Naive thymus-derived CD4-positive, alpha-beta T cell (primary cell): ENCODE measurements at regions not wholly inside any gene's neighbourhood (a gene's known extent, or its start where the extent isn't known, plus 50 kb on each side); places are given as distances from the start of the nearest gene placed in this dataset.

Experiments used
- ATAC-seq: fragments of 150-1000 bp; cut with Tn5 transposase; 2 replicates; pipeline ENCODE4 v1.10.0; 2021; ENCODE audit warnings: mild to moderate bottlenecking, moderate library complexity
- CTCF ChIA-PET: fragments of 350-600 bp; sonication (Branson Sonifier 250); formaldehyde crosslinking; loops from one replicate; lab custom pipeline; 2021; ENCODE audit warnings: antibody characterized with exemption; lab: Charles Lee
- POLR2A ChIA-PET: fragments of 350-600 bp; sonication (Branson Sonifier 250); formaldehyde crosslinking; loops from one replicate; lab custom pipeline; 2021; ENCODE audit warnings: antibody characterized with exemption, inconsistent platforms; lab: Charles Lee
- DNase-seq, 9 donors: peaks; one replicate each; pipeline versions ENCODE4 v3.0.0 to v3.0.0-alpha.2; 2020 to 2022; ENCODE audit warnings: mixed read lengths in 1 of 9
- H3K27ac ChIP-seq: one replicate; pipeline ENCODE4 v1.7.0; 2013; ENCODE audit warnings: mild to moderate bottlenecking, low read depth, low read length, moderate library complexity
- H3K27me3 ChIP-seq, 2 donors: one replicate each; pipeline ENCODE4 v1.7.0; 2013; ENCODE audit warnings: low read length in 2 of 2, mild to moderate bottlenecking in 2 of 2, moderate library complexity in 2 of 2; ENCODE audit not compliant: control insufficient read depth in 2 of 2, insufficient read depth in 2 of 2
- H3K36me3 ChIP-seq, 3 experiments: 1 replicate in 2 of 3; 2 replicates in 1 of 3; pipeline ENCODE4 v1.7.0; 2013; ENCODE audit warnings: low read length in 3 of 3, mild to moderate bottlenecking in 3 of 3, moderate library complexity in 1 of 3; ENCODE audit not compliant: insufficient read depth in 3 of 3, control insufficient read depth in 2 of 3
- H3K4me1 ChIP-seq, 2 donors: one replicate each; pipeline ENCODE4 v1.7.0; 2013; ENCODE audit warnings: low read length in 2 of 2, mild to moderate bottlenecking in 2 of 2, moderate library complexity in 1 of 2; ENCODE audit not compliant: control insufficient read depth in 2 of 2, insufficient read depth in 2 of 2
- H3K4me3 ChIP-seq: 2 replicates; pipeline ENCODE4 v1.7.0; 2013; ENCODE audit warnings: mild to moderate bottlenecking, low read length
- H3K9me3 ChIP-seq, 3 experiments: 1 replicate in 2 of 3; 2 replicates in 1 of 3; pipeline ENCODE4 v1.7.0; 2013; ENCODE audit warnings: low read length in 3 of 3; ENCODE audit not compliant: control insufficient read depth in 2 of 3
- H3K27ac Mint-ChIP-seq, 9 donors: one replicate each; pipeline ENCODE4 v1.8.0; 2020 to 2022; ENCODE audit warnings: mixed read lengths in 9 of 9, mild to moderate bottlenecking in 8 of 9, moderate library complexity in 5 of 9, inconsistent platforms in 2 of 9
- H3K27me3 Mint-ChIP-seq, 5 donors: one replicate each; pipeline ENCODE4 v1.8.0; 2021 to 2022; ENCODE audit warnings: mixed read lengths in 5 of 5, mild to moderate bottlenecking in 1 of 5
- H3K36me3 Mint-ChIP-seq, 5 donors: one replicate each; pipeline ENCODE4 v1.8.0; 2020 to 2022; ENCODE audit warnings: mixed read lengths in 5 of 5, mild to moderate bottlenecking in 3 of 5, inconsistent platforms in 1 of 5
- H3K4me1 Mint-ChIP-seq, 7 donors: one replicate each; pipeline ENCODE4 v1.8.0; 2020 to 2022; ENCODE audit warnings: mixed read lengths in 7 of 7, mild to moderate bottlenecking in 3 of 7, inconsistent platforms in 1 of 7
- H3K4me3 Mint-ChIP-seq, 10 donors: one replicate each; pipeline ENCODE4 v1.8.0; 2020 to 2022; ENCODE audit warnings: mild to moderate bottlenecking in 10 of 10, mixed read lengths in 10 of 10, moderate library complexity in 6 of 10, inconsistent platforms in 2 of 10
- H3K9me3 Mint-ChIP-seq, 11 donors: one replicate each; pipeline ENCODE4 v1.8.0; 2020 to 2022; ENCODE audit warnings: mixed read lengths in 11 of 11, mild to moderate bottlenecking in 4 of 11, inconsistent platforms in 1 of 11, moderate library complexity in 1 of 11
- intact Hi-C, 2 donors: fragments of 100-400 bp; cut with micrococcal nuclease; formaldehyde crosslinking; loops; one replicate each; pipeline ENCODE4 v1.15.1; 2023

- DNase-seq (no peak), ATAC-seq (no peak)
- Mint-ChIP-seq H3K9me3 (peaks cover 0 to 7% (median 0%) of the 10 kb centered on the region in 11 donors), H3K36me3 (no peaks in the 10 kb centered on the region), H3K4me1 (no peaks in the 10 kb centered on the region), H3K27me3 (peaks cover 5 to 23% (median 18%) of the 10 kb centered on the region in 5 donors), H3K27ac (no peak overlapping the region), H3K4me3 (no peak overlapping the region)
- Histone ChIP-seq H3K4me3 (no peak overlapping the region), H3K27ac (no peak overlapping the region), H3K4me1 (no peaks in the 10 kb centered on the region), H3K36me3 (no peaks in the 10 kb centered on the region), H3K27me3 (peaks cover 0 to 7% of the 10 kb centered on the region in 2 donors), H3K9me3 (no peaks in the 10 kb centered on the region)
- POLR2A ChIA-PET = no interaction called here
- CTCF ChIA-PET = no interaction called here
- intact Hi-C loops = no loop called here
Observed at GRCh38 chr7:38002689-38003088, 82.2 kb downstream of the EPDR1 start.

- peaks cover 0 to 22% (median 7%) of the 10 kb centered on the region in 11 donors for H3K9me3 Mint-ChIP-seq
- H3K4me1 ChIP-seq = no peaks in the 10 kb centered on the region
- intact Hi-C loops = no loop called here
- POLR2A ChIA-PET = no interaction called here
- H3K9me3 ChIP-seq = peaks cover 0 to 3% (median 0%) of the 10 kb centered on the region in 3 experiments
- DNase-seq (no peak), ATAC-seq (no peak)
- H3K4me3 ChIP-seq = no peak overlapping the region
- H3K27ac ChIP-seq = no peak overlapping the region
- CTCF ChIA-PET = no interaction called here
- peaks cover 0 to 7% of the 10 kb centered on the region in 2 donors for H3K27me3 ChIP-seq
- no peaks in the 10 kb centered on the region for H3K4me1 Mint-ChIP-seq
- H3K36me3 Mint-ChIP-seq = peaks cover 0 to 4% (median 0%) of the 10 kb centered on the region in 5 donors
- no peaks in the 10 kb centered on the region for H3K36me3 ChIP-seq
- H3K27ac Mint-ChIP-seq = no peak overlapping the region
- peaks cover 2 to 18% (median 13%) of the 10 kb centered on the region in 5 donors for H3K27me3 Mint-ChIP-seq
- H3K4me3 Mint-ChIP-seq = no peak overlapping the region
Observed at GRCh38 chr7:38006559-38006958, 86.1 kb downstream of the EPDR1 start.

GRCh38 chr7:38007096-38007495 lies 86.7 kb downstream of the EPDR1 start:
- Histone ChIP-seq H3K9me3 (peaks cover 0 to 3% (median 0%) of the 10 kb centered on the region in 3 experiments), H3K4me1 (no peaks in the 10 kb centered on the region), H3K4me3 (no peak overlapping the region), H3K36me3 (no peaks in the 10 kb centered on the region), H3K27ac (no peak overlapping the region), H3K27me3 (peaks cover 0 to 7% of the 10 kb centered on the region in 2 donors)
- no peak for DNase-seq
- H3K27ac Mint-ChIP-seq = no peak overlapping the region
- H3K4me1 Mint-ChIP-seq = no peaks in the 10 kb centered on the region
- peaks cover 2 to 17% (median 10%) of the 10 kb centered on the region in 5 donors for H3K27me3 Mint-ChIP-seq
- no peak for ATAC-seq
- H3K9me3 Mint-ChIP-seq = peaks cover 0 to 22% (median 7%) of the 10 kb centered on the region in 11 donors
- H3K4me3 Mint-ChIP-seq = no peak overlapping the region
- intact Hi-C loops = no loop called here
- ChIA-PET POLR2A (no interaction called here), CTCF (no interaction called here)
- peaks cover 0 to 4% (median 0%) of the 10 kb centered on the region in 5 donors for H3K36me3 Mint-ChIP-seq

GRCh38 chr7:38013246-38013645 lies 92.8 kb downstream of the EPDR1 start:
- POLR2A ChIA-PET = no interaction called here
- Histone ChIP-seq H3K9me3 (peaks cover 0 to 3% (median 0%) of the 10 kb centered on the region in 3 experiments), H3K4me1 (no peaks in the 10 kb centered on the region), H3K27me3 (no peaks in the 10 kb centered on the region), H3K27ac (no peak overlapping the region), H3K36me3 (no peaks in the 10 kb centered on the region), H3K4me3 (no peak overlapping the region)
- Mint-ChIP-seq H3K27ac (no peak overlapping the region), H3K4me1 (no peaks in the 10 kb centered on the region), H3K4me3 (no peak overlapping the region), H3K27me3 (peaks cover 2 to 25% (median 15%) of the 10 kb centered on the region in 5 donors), H3K36me3 (peaks cover 0 to 4% (median 0%) of the 10 kb centered on the region in 5 donors), H3K9me3 (peaks cover 0 to 22% (median 8%) of the 10 kb centered on the region in 11 donors)
- intact Hi-C loops = no loop called here
- no peak for ATAC-seq
- CTCF ChIA-PET = no interaction called here
- DNase-seq = no peak

GRCh38 chr7:38016567-38016966 lies 96.1 kb downstream of the EPDR1 start:
- CTCF ChIA-PET = no interaction called here
- H3K27ac Mint-ChIP-seq = no peak overlapping the region
- no peak overlapping the region for H3K27ac ChIP-seq
- H3K4me3 ChIP-seq = no peak overlapping the region
- peaks cover 0 to 3% (median 0%) of the 10 kb centered on the region in 11 donors for H3K9me3 Mint-ChIP-seq
- peaks cover 0 to 26% (median 20%) of the 10 kb centered on the region in 5 donors for H3K27me3 Mint-ChIP-seq
- no peaks in the 10 kb centered on the region for H3K9me3 ChIP-seq
- H3K4me3 Mint-ChIP-seq = no peak overlapping the region
- DNase-seq (no peak), ATAC-seq (no peak)
- H3K36me3 Mint-ChIP-seq = no peaks in the 10 kb centered on the region
- intact Hi-C loops = no loop called here
- POLR2A ChIA-PET = no interaction called here
- no peaks in the 10 kb centered on the region for H3K36me3 ChIP-seq
- H3K4me1 Mint-ChIP-seq = no peaks in the 10 kb centered on the region
- no peaks in the 10 kb centered on the region for H3K4me1 ChIP-seq
- H3K27me3 ChIP-seq = no peaks in the 10 kb centered on the region

GRCh38 chr7:38017320-38017719 lies 96.9 kb downstream of the EPDR1 start:
- intact Hi-C loops = no loop called here
- Histone ChIP-seq H3K4me3 (no peak overlapping the region), H3K27ac (no peak overlapping the region), H3K27me3 (no peaks in the 10 kb centered on the region), H3K9me3 (no peaks in the 10 kb centered on the region), H3K4me1 (no peaks in the 10 kb centered on the region), H3K36me3 (no peaks in the 10 kb centered on the region)
- Mint-ChIP-seq H3K4me1 (no peaks in the 10 kb centered on the region), H3K9me3 (peaks cover 0 to 3% (median 0%) of the 10 kb centered on the region in 11 donors), H3K4me3 (no peak overlapping the region), H3K36me3 (no peaks in the 10 kb centered on the region), H3K27me3 (peaks cover 0 to 30% (median 20%) of the 10 kb centered on the region in 5 donors), H3K27ac (no peak overlapping the region)
- CTCF ChIA-PET = no interaction called here
- DNase-seq (no peak), ATAC-seq (no peak)
- POLR2A ChIA-PET = no interaction called here

GRCh38 chr7:38020121-38020785 lies 99.8 kb downstream of the EPDR1 start:
- Mint-ChIP-seq H3K4me1 (no peaks in the 10 kb centered on the region), H3K4me3 (no peak overlapping the region), H3K36me3 (no peaks in the 10 kb centered on the region), H3K27me3 (peaks cover 0 to 32% (median 22%) of the 10 kb centered on the region in 5 donors), H3K9me3 (no peaks in the 10 kb centered on the region), H3K27ac (no peak overlapping the region)
- ChIA-PET CTCF (no interaction called here), POLR2A (no interaction called here)
- no peak overlapping the region for H3K4me3 ChIP-seq
- H3K27me3 ChIP-seq = no peaks in the 10 kb centered on the region
- no peaks in the 10 kb centered on the region for H3K4me1 ChIP-seq
- ATAC-seq (no peak), DNase-seq (no peak)
- H3K27ac ChIP-seq = no peak overlapping the region
- intact Hi-C loops = no loop called here
- no peaks in the 10 kb centered on the region for H3K9me3 ChIP-seq
- no peaks in the 10 kb centered on the region for H3K36me3 ChIP-seq
